SK-N-DZ (cell line): ENCODE measurements at regions not wholly inside any gene's neighbourhood (a gene's known extent, or its start where the extent isn't known, plus 50 kb on each side); places are given as distances from the start of the nearest gene placed in this dataset.
"Not testable (repeated sequence)": the region's sequence is repeated elsewhere in the genome, so short reads cannot be mapped to it uniquely, and the experiment has no call there.

Experiments used
- DNase-seq: peaks from one replicate; pipeline ENCODE4 v3.0.0-alpha.2; 2015; ENCODE audit warnings: low spot score

- DNase-seq: no peak
These were observed 310.3 kb downstream of the C12orf75 start for GRCh38 chr12:105640761-105641160.

GRCh38 chr12:105641749-105642148 lies 311.3 kb downstream of the C12orf75 start:
- DNase-seq: no peak

- DNase-seq: no peak
These were observed 314.3 kb downstream of the C12orf75 start for GRCh38 chr12:105644770-105645169.

GRCh38 chr12:105654606-105655005 lies 324.1 kb downstream of the C12orf75 start:
- DNase-seq: no peak

- no peak for DNase-seq
These were observed 327.9 kb downstream of the C12orf75 start for GRCh38 chr12:105658389-105658788.

- no peak for DNase-seq
These were observed 329.0 kb downstream of the C12orf75 start for GRCh38 chr12:105659355-105660075.

GRCh38 chr12:105664765-105665164 lies 334.3 kb downstream of the C12orf75 start:
- DNase-seq: not testable (repeated sequence)

- DNase-seq: no peak
These were observed 334.9 kb downstream of the C12orf75 start for GRCh38 chr12:105665366-105665765.

- no peak for DNase-seq
These were observed 337.7 kb downstream of the C12orf75 start for GRCh38 chr12:105667973-105668743.

GRCh38 chr12:105670672-105671071 lies 340.2 kb downstream of the C12orf75 start:
- DNase-seq: no peak

- DNase-seq: no peak
These were observed 341.2 kb downstream of the C12orf75 start for GRCh38 chr12:105671720-105672119.

GRCh38 chr12:105672121-105672975 lies 341.9 kb downstream of the C12orf75 start:
- peak; percentile 85 for DNase-seq

GRCh38 chr12:105674871-105675699 lies 344.6 kb downstream of the C12orf75 start:
- DNase-seq: no peak

GRCh38 chr12:105676694-105677093 lies 346.2 kb downstream of the C12orf75 start:
- DNase-seq: no peak

- no peak for DNase-seq
These were observed 347.2 kb downstream of the C12orf75 start for GRCh38 chr12:105677672-105678071.

- DNase-seq: no peak
These were observed 349.5 kb downstream of the C12orf75 start for GRCh38 chr12:105679982-105680381.

- DNase-seq: no peak
These were observed 350.9 kb downstream of the C12orf75 start for GRCh38 chr12:105681341-105681740.

GRCh38 chr12:105682821-105683220 lies 352.3 kb downstream of the C12orf75 start:
- not testable (repeated sequence) for DNase-seq

GRCh38 chr12:105683836-105684235 lies 353.3 kb downstream of the C12orf75 start:
- DNase-seq: not testable (repeated sequence)

GRCh38 chr12:105698075-105698474 lies 367.6 kb downstream of the C12orf75 start:
- no peak for DNase-seq

- DNase-seq: no peak
These were observed 368.7 kb downstream of the C12orf75 start for GRCh38 chr12:105699209-105699608.
